Activated CD4-positive, alpha-beta T cell treated with anti-CD3 and anti-CD28 coated beads, Interleukin-2, amount 10 ng/mL, durations not matched to agents 24 days and 14 days (primary cell): ENCODE measurements at regions not wholly inside any gene's neighbourhood (a gene's known extent, or its start where the extent isn't known, plus 50 kb on each side); places are given as distances from the start of the nearest gene placed in this dataset.

Experiments
- DNase-seq: peaks from one replicate; pipeline ENCODE4 v3.0.0; 2022
- H3K27ac Mint-ChIP-seq: one replicate; pipeline ENCODE4 v1.8.0; 2022; ENCODE audit warnings: mild to moderate bottlenecking, mixed read lengths
- H3K27me3 Mint-ChIP-seq: one replicate; pipeline ENCODE4 v1.8.0; 2022; ENCODE audit warnings: mixed read lengths
- H3K36me3 Mint-ChIP-seq: one replicate; pipeline ENCODE4 v1.8.0; 2022; ENCODE audit warnings: low read depth, mild to moderate bottlenecking, mixed read lengths
- H3K4me1 Mint-ChIP-seq: one replicate; pipeline ENCODE4 v1.8.0; 2021; ENCODE audit warnings: mixed read lengths
- H3K4me3 Mint-ChIP-seq: one replicate; pipeline ENCODE4 v1.8.0; 2022; ENCODE audit warnings: mild to moderate bottlenecking, moderate library complexity, mixed read lengths
- H3K9me3 Mint-ChIP-seq: one replicate; pipeline ENCODE4 v1.8.0; 2021; ENCODE audit warnings: mixed read lengths
- intact Hi-C: fragments of 100-400 bp; cut with micrococcal nuclease; formaldehyde crosslinking; loops from one replicate; pipeline ENCODE4 v1.15.1; 2023

- H3K4me3 Mint-ChIP-seq: no peak overlapping the region
- intact Hi-C loops: no loop called here
- H3K27ac Mint-ChIP-seq: no peak overlapping the region
- H3K36me3 Mint-ChIP-seq: no peaks in the 10 kb centered on the region
- DNase-seq: no peak
- no peaks in the 10 kb centered on the region for H3K27me3 Mint-ChIP-seq
- H3K9me3 Mint-ChIP-seq: no peaks in the 10 kb centered on the region
- H3K4me1 Mint-ChIP-seq: no peaks in the 10 kb centered on the region
Observed at GRCh38 chr2:57542081-57542480, 504.5 kb upstream of the VRK2 start.

- Mint-ChIP-seq H3K4me3 (no peak overlapping the region), H3K9me3 (no peaks in the 10 kb centered on the region), H3K27ac (no peak overlapping the region), H3K4me1 (no peaks in the 10 kb centered on the region), H3K36me3 (no peaks in the 10 kb centered on the region), H3K27me3 (no peaks in the 10 kb centered on the region)
- intact Hi-C loops: no loop called here
- DNase-seq: no peak
Observed at GRCh38 chr2:57543211-57543610, 503.4 kb upstream of the VRK2 start.

DNA sequence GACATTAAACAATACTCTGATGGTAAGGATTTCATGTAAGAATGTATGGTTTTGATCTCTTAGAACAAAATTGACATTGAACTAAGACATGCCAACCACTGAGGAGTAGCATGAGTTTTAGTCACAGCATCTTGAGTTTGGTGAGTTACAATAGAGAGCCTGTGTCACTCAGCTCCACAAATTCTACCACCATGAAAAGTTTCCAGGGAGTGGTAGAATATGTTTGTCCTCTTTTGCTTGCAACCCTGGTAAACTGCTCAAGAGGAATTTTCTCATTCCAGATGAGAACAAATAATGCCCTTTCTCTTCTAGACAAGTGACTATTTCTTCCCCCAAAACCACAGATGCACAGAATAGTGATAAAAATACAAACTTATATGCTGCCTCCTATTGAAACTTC lies 502.0 kb upstream of the VRK2 start:
- no peak for DNase-seq
- intact Hi-C loops: no loop called here
- Mint-ChIP-seq H3K4me1 (no peaks in the 10 kb centered on the region), H3K36me3 (no peaks in the 10 kb centered on the region), H3K9me3 (no peaks in the 10 kb centered on the region), H3K27me3 (no peaks in the 10 kb centered on the region), H3K4me3 (no peak overlapping the region), H3K27ac (no peak overlapping the region)

- intact Hi-C loops: no loop called here
- Mint-ChIP-seq H3K4me1 (no peaks in the 10 kb centered on the region), H3K36me3 (no peaks in the 10 kb centered on the region), H3K9me3 (no peaks in the 10 kb centered on the region), H3K4me3 (no peak overlapping the region), H3K27ac (no peak overlapping the region), H3K27me3 (no peaks in the 10 kb centered on the region)
- no peak for DNase-seq
Observed at GRCh38 chr2:57546478-57546877, 500.1 kb upstream of the VRK2 start.

GRCh38 chr2:57549642-57550102 lies 496.9 kb upstream of the VRK2 start:
- Mint-ChIP-seq H3K9me3 (no peaks in the 10 kb centered on the region), H3K27me3 (no peaks in the 10 kb centered on the region), H3K4me1 (no peaks in the 10 kb centered on the region), H3K27ac (no peak overlapping the region), H3K36me3 (no peaks in the 10 kb centered on the region), H3K4me3 (no peak overlapping the region)
- no peak for DNase-seq
- intact Hi-C loops: no loop called here

- Mint-ChIP-seq H3K9me3 (peaks cover 7% of the 10 kb centered on the region), H3K27me3 (no peaks in the 10 kb centered on the region), H3K27ac (no peak overlapping the region), H3K4me1 (no peaks in the 10 kb centered on the region), H3K4me3 (no peak overlapping the region), H3K36me3 (no peaks in the 10 kb centered on the region)
- intact Hi-C loops: no loop called here
- DNase-seq: no peak
Observed at GRCh38 chr2:57550912-57551311, 495.7 kb upstream of the VRK2 start.

DNA sequence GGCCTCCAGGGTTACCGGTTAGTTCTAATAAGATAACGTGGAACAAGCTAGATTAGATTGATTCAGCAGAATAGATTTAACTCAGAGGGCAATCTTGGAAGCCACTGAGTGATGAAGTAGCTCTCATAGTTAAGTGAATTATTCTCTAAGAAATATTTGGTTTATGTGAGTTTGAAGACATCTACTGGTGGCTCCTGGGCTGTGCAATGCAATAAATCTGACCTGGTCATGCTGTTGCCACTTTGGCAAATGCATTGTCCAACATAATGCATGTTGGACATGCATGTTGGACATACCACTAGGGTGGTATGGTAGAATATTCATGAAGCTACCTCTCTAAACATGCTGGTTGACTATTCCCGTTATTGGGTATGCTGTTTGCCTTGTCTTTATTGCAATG lies 493.7 kb upstream of the VRK2 start:
- H3K4me1 Mint-ChIP-seq: no peaks in the 10 kb centered on the region

DNA sequence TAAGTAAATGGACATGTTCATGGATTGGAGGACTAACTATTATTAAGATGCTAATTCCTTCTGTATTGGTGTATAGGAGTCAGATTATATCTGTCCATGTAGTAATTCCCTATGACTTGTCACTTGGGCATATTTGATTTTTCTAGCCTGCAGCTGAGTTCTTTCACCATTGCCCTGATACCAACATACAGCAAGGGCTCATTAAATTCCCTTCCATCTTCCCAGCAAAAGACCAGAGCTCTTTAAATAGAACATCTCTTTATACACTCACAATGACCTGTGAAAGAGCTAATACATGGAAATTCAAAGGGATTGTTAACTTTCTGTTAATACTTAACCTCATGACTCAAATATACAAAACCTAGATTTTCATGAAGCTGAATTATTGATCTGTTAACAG lies 492.3 kb upstream of the VRK2 start:
- H3K27me3 Mint-ChIP-seq: no peaks in the 10 kb centered on the region
- DNase-seq: no peak
- H3K27ac Mint-ChIP-seq: no peak overlapping the region
- H3K36me3 Mint-ChIP-seq: no peaks in the 10 kb centered on the region
- intact Hi-C loops: no loop called here
- no peak overlapping the region for H3K4me3 Mint-ChIP-seq
- no peaks in the 10 kb centered on the region for H3K4me1 Mint-ChIP-seq
- H3K9me3 Mint-ChIP-seq: peaks cover 7% of the 10 kb centered on the region

More for the DNA sequence above, 493.7 kb upstream of the VRK2 start:
- no peak overlapping the region for H3K27ac Mint-ChIP-seq
- intact Hi-C loops: no loop called here
- no peak for DNase-seq
- H3K27me3 Mint-ChIP-seq: no peaks in the 10 kb centered on the region
- H3K9me3 Mint-ChIP-seq: peaks cover 7% of the 10 kb centered on the region
- H3K36me3 Mint-ChIP-seq: no peaks in the 10 kb centered on the region
- no peak overlapping the region for H3K4me3 Mint-ChIP-seq

GRCh38 chr2:57558312-57558711 lies 488.3 kb upstream of the VRK2 start:
- Mint-ChIP-seq H3K4me3 (no peak overlapping the region), H3K27ac (no peak overlapping the region), H3K4me1 (no peaks in the 10 kb centered on the region), H3K9me3 (peaks cover 7% of the 10 kb centered on the region), H3K36me3 (no peaks in the 10 kb centered on the region), H3K27me3 (no peaks in the 10 kb centered on the region)
- intact Hi-C loops: no loop called here
- DNase-seq: no peak

DNA sequence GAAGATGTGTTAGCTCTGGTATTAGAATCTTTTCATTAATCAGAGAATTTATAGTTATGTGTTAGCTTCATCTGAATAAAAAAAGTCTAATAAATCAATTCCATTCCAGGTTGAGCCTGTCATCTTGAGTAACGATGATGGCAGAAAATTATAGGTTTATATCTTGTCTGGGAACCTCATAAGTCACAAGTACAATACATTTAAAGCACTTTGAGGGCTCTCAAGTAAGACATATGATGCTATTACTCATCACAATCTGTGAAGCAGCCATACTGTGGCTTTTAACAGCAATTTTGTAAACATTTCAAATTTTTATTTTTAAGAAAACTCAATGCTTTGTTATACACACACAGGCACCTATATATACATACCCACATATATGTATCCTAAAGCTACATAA lies 484.1 kb upstream of the VRK2 start:
- no peak overlapping the region for H3K4me3 Mint-ChIP-seq
- no peak overlapping the region for H3K27ac Mint-ChIP-seq
- H3K36me3 Mint-ChIP-seq: no peaks in the 10 kb centered on the region
- no peaks in the 10 kb centered on the region for H3K4me1 Mint-ChIP-seq
- no peaks in the 10 kb centered on the region for H3K9me3 Mint-ChIP-seq
- H3K27me3 Mint-ChIP-seq: no peaks in the 10 kb centered on the region
- intact Hi-C loops: no loop called here
- no peak for DNase-seq

- no peak for DNase-seq
- H3K4me3 Mint-ChIP-seq: no peak overlapping the region
- no peaks in the 10 kb centered on the region for H3K27me3 Mint-ChIP-seq
- intact Hi-C loops: no loop called here
- no peaks in the 10 kb centered on the region for H3K36me3 Mint-ChIP-seq
- no peaks in the 10 kb centered on the region for H3K9me3 Mint-ChIP-seq
- no peaks in the 10 kb centered on the region for H3K4me1 Mint-ChIP-seq
- H3K27ac Mint-ChIP-seq: no peak overlapping the region
Observed at GRCh38 chr2:57563015-57563414, 483.6 kb upstream of the VRK2 start.

DNA sequence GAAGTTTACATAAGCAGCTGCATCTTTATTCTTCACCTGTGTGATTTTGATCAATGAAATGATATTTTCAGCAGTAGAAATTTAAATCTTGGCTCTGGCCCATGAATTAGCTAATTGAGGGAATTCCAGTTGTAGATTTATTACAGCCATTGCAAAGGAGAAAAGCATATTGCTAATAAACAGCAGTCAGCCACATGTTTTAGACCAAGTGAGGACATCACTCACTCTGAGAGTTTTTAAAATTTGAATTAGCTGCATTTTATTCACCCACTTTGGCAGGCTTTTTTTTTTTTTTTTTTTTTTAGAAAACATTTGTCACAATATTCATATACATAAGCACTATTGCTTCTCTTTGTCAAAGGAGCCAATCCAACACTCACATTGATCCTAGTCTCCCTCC lies 479.4 kb upstream of the VRK2 start:
- Mint-ChIP-seq H3K27me3 (no peaks in the 10 kb centered on the region), H3K4me1 (no peaks in the 10 kb centered on the region), H3K4me3 (no peak overlapping the region), H3K36me3 (no peaks in the 10 kb centered on the region), H3K9me3 (no peaks in the 10 kb centered on the region), H3K27ac (no peak overlapping the region)
- intact Hi-C loops: no loop called here
- DNase-seq: no peak

DNA sequence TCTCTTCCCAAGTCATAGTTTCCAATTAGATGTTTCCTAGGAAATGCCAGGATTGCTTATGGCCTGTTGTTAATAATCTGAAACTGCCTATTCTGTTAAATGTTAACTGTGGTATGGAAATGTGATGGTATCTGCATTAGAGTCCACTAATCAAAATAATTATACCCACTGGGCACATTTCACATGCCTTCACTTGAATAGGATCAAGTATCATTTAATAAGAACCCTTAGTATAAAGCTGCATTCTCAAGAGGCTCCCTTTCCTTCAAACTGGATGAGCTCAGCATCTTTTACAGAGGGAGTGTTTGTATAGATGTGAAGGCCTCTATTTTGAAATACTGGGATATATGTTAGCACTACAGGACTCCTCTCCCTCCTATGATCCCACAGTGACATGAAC lies 477.2 kb upstream of the VRK2 start:
- no peak overlapping the region for H3K27ac Mint-ChIP-seq
- H3K9me3 Mint-ChIP-seq: no peaks in the 10 kb centered on the region
- no peaks in the 10 kb centered on the region for H3K27me3 Mint-ChIP-seq
- no peak overlapping the region for H3K4me3 Mint-ChIP-seq
- intact Hi-C loops: no loop called here
- no peaks in the 10 kb centered on the region for H3K36me3 Mint-ChIP-seq
- no peak for DNase-seq
- H3K4me1 Mint-ChIP-seq: no peaks in the 10 kb centered on the region

GRCh38 chr2:57570961-57571360 lies 475.6 kb upstream of the VRK2 start:
- Mint-ChIP-seq H3K27me3 (no peaks in the 10 kb centered on the region), H3K4me1 (no peaks in the 10 kb centered on the region), H3K9me3 (no peaks in the 10 kb centered on the region), H3K36me3 (no peaks in the 10 kb centered on the region), H3K4me3 (no peak overlapping the region), H3K27ac (no peak overlapping the region)
- intact Hi-C loops: no loop called here
- DNase-seq: no peak

- H3K4me1 Mint-ChIP-seq: no peaks in the 10 kb centered on the region
- no peaks in the 10 kb centered on the region for H3K27me3 Mint-ChIP-seq
- no peaks in the 10 kb centered on the region for H3K9me3 Mint-ChIP-seq
- DNase-seq: no peak
- intact Hi-C loops: no loop called here
- H3K4me3 Mint-ChIP-seq: no peak overlapping the region
- H3K36me3 Mint-ChIP-seq: no peaks in the 10 kb centered on the region
- H3K27ac Mint-ChIP-seq: no peak overlapping the region
Observed at GRCh38 chr2:57575700-57576268, 470.8 kb upstream of the VRK2 start.
